Stimulated activated CD8-positive, alpha-beta memory T cell treated with anti-CD3 and anti-CD28 coated beads, Interleukin-2, amount 100 ng/mL, for 1 hour (primary cell): ENCODE measurements at regions not wholly inside any gene's neighbourhood (a gene's known extent, or its start where the extent isn't known, plus 50 kb on each side); places are given as distances from the start of the nearest gene placed in this dataset.
"Not testable (repeated sequence)": the region's sequence is repeated elsewhere in the genome, so short reads cannot be mapped to it uniquely, and the experiment has no call there.

ENCODE experiments used
- DNase-seq, 2 donors: peaks; one replicate each; pipeline ENCODE4 v3.0.0-alpha.2; 2020; ENCODE audit warnings: low read depth in 2 of 2

DNA sequence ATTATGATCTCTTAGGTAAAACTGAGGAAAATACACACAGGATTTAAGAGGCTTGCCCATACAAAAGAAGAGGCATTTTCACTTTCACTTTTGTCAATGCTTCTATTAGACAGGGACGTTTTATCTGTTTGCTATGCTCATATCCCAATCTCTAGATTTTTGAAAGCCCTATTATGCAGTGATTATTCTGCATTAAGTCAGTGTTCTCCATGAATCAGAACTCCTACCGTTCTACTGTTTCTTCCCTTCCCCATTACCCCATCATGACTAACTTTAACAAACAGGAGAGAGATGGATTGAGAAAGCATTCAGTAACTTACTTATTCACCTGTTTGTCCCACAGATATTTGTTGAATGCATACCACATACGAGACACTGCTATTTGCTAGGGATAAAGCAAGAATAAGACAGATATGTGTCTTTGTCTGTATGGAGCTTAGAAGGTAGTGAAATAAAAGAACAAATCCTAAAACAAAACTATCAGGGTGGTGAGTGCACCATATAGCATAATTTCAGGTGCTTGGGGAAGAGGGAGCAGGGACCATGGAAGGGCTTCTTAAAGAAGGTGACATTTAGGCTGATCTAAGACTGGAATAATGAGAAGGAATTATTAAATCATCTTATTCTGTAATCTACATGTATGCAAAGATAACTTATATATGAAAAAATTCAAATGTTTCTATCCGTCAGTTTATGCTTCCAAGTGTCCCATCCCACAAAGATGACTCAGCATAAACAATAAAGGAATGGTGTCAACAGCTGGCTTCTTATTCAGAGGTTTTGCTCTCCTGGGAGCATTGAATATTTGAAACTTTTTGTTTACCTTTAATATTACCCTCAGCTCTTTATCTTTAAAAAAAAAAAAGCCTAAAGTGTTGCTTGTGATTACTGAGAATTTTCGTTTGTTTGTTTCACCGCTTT lies 328.1 kb downstream of the HINT1 start:
- DNase-seq, result no peak

DNA sequence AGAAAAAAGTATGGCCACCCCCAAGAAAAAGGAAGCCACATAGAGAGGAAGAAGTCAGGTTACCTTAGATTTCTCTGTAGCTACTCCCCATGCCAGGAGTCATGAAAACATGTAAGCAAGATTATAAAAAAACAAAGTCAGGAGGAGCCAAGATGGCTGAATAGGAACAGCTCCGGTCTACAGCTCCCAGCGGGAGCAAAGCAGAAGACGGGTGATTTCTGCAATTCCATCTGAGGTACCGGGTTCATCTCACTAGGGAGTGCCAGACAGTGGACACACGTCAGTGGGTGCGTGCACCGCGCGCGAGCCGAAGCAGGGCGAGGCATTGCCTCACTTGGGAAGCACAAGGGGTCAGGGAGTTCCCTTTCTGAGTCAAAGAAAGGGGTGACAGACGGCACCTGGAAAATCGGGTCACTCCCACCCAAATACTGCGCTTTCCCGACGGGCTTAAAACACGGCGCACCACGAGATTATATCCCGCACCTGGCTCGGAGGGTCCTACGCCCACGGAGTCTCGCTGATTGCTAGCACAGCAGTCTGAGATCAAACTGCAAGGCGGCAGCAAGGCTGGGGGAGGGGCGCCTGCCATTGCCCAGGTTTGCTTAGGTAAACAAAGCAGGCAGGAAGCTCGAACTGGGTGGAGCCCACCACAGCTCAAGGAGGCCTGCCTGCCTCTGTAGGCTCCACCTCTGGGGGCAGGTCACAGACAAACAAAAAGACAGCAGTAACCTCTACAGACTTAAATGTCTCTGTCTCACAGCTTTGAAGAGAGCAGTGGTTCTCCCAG lies 347.3 kb downstream of the HINT1 start:
- not testable (repeated sequence) for DNase-seq

DNA sequence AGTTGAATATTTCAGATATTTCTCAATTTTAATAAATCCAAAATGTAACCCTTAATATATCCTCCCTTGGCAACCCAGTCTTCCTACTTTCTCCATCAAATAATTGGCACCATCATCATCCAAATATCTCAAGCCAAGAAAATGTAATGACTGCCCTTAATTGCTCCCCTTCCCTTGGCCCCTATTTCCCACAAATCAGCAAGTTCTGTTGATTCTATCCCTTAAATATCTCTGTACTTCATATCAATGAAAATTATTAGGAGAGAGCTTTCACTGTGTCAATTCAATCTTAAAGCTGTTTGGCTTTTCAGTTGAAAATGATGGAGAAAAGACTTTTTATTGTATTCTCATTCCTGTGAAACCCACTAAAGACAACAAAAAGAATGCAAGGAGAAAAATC lies 349.8 kb downstream of the HINT1 start:
- no peak for DNase-seq

DNA sequence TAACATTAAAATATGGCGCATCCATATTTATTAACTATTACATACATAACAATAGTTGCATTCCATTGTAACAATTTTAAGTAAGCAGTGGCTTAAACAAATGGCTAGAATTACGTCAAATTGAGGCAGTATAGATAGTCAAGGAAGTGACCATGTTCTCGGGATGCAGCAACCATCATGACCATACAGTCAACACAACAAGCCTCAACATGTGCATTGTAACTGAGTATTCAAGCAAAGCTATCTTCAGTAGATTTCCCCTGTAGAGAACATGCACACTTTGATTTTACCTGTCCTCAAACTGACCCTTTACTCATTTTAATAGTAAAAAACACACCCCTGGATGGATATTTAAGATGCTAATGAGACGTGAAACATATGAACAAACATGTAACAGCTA lies 356.4 kb downstream of the HINT1 start:
- DNase-seq, result no peak

DNA sequence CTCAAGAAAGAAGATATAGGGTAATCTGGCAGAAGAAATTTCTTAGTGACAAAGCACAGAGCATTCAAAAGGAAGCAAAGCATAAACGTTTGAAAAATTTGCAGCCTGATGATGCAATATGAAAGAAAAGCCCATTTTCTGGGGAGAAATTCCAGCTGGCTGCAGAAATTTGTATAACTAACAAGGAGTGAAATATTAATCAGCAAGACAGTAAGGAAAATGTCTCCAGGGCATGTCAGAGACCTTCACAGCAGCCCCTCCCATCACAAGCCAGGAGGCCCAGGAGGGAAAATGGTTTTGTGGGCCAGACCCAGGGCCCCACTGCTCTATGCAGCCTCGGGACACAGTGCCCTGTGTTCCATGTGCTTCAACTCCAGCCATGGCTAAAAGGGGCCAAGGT lies 359.4 kb downstream of the HINT1 start:
- DNase-seq, result no peak

DNA sequence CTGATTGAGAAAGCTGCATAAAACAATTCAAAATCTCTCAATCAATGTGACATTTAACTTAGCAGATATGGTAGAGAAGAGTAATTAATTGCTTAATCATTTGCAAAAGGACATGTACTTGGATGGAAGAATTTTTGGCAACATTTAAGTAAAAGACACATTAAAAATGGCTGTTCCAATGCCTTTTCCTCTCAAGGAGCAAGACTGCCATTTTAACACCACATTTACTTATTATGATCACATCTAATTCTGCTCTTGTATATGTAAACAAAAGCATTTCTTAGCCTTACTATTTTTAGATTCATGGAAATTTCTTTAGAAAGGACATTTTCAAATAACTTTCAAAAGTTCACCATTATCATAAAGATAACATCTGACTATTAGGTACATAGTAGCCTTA lies 360.0 kb downstream of the HINT1 start:
- no peak for DNase-seq

DNA sequence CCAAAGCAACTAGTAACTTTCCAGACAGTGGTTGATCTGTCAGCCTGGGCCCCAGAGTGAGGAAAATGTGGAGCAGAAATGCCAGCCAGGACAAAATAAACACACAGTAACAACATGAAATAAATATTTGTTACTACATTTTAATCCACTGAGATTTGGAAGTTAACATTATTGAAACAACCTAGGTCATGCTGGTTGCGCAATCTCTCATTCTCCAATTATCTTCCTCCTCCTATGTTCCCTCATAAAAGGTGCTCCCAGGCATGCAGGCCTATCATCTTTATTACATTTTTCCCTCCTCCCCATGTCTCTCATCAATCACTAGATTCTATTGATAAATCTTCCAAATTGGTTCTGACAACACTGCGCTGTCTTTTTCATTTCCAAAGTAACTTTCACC lies 363.1 kb downstream of the HINT1 start:
- DNase-seq, result no peak

DNA sequence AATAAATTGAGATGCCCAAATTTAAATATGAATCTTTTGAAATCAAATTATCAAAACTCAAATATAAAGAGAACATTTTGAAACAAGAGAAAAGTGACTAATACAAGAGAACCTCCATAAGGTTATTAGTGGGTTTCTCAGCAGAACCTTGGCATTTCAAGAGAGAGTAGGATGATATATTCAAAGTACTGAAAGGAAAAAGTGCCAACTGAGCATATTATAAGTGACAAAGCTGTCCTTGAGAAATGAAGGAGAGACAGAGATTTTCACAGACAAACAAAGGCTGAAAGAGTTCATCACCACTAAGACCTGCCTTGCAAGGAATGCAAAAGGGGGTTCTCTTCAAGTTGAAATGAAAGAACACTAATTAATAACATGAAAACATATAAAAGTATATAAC lies 366.0 kb downstream of the HINT1 start:
- DNase-seq, result no peak

DNA sequence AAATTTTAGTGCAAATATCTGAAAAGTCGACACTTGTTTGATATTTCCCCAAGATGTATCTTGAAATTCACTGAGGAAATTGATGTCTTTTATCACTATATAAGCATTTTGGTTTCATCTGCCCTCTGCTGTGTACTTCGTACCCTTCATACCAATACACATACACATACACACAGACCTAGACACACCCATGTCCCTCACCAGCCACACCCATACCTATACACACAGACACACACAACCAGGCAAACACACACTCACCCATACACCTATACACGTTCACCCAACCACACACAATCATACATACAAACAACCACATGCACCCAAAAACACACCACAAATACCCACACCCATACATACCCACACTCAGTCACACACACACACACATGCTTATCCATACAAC lies 367.8 kb downstream of the HINT1 start:
- no peak for DNase-seq

DNA sequence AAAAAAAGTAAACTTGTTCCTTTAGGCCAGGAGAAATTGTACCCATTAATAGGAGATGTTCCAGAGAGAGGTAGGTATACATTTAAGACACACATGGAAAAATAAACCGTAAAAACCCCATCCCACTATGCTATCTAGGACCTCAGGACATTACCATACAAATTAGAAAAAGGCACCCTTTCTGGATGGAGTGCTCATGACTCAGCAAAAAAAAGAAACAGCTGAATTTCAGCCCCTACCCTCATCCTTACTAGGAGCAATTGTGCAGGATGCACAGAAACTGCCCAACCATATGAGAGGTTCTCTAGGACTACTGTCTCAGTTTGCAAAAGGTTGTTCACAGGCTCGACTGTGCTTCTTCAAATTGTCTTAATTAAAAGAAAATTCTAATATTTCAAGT lies 368.2 kb downstream of the HINT1 start:
- no peak for DNase-seq

DNA sequence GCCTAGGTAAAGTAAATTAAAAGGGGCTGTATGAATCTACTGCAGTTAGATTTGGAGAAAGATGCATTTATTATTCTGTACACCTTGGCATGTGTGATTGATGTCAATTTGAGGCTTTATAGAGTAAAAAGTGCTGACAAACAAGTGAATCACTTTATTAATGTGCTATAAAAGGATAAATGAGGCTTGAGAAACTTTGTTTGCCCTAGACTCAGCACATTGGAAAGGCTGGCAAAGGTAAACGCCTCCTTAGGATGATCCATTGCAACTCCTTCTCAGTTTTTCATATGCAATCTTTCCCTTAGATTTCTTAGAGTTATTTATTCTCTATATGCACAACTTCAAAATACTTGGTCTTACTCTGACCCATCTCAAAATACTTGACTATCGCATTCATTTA lies 369.0 kb downstream of the HINT1 start:
- DNase-seq, result no peak

DNA sequence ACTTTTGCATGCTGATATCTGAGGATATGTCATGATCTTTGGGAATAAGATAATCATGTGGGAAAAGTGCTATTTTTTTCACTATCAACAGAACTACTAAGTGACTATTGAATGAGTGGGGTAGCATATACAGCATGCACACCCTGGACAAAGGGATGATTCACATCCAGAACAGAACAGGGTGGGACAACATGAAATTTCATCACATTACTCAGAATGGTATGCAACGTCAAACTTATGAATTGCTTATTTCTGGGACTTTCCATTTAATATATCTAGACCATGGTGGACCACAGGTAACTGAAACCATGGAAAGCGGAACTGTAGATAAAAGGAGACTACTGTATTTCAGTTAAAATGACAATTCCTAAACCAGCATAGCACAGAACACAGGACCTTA lies 370.0 kb downstream of the HINT1 start:
- no peak for DNase-seq

DNA sequence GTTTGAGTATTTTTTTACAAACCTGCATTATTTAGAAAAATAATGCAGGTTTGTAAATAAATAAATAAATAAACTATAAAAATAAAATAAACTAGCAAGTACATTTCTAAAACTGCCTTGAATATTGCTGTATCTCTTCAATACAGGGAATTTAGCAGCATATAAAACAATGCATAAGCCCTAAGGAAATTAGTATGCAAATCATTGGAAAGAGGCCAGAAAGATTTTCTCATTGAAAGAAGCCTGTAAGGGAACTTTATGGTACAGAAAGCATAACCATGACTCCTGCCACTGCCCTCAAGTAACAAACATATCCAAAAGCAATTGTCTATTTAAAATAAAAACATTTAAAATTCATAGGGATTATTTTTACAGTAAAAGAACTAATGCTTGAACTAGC lies 387.3 kb downstream of the HINT1 start:
- no peak for DNase-seq

DNA sequence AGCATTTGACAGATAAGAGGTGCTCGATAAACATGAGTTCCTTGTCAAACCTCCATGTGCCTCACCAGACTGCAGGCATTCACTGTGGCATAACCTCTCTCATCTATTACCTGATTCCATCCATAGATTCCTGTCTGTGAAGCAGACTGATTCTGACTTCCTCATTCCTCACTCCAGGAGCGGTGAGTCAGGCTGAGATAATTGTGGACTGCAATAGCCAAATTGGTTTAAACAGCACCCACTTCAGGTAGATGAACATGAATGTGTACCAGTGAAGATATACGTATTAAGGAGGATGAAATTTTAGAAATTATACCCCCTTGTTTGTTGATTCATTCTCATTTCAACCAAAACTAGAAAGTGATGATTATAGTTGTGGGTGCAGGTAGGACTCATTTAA lies 391.2 kb downstream of the HINT1 start:
- no peak for DNase-seq

DNA sequence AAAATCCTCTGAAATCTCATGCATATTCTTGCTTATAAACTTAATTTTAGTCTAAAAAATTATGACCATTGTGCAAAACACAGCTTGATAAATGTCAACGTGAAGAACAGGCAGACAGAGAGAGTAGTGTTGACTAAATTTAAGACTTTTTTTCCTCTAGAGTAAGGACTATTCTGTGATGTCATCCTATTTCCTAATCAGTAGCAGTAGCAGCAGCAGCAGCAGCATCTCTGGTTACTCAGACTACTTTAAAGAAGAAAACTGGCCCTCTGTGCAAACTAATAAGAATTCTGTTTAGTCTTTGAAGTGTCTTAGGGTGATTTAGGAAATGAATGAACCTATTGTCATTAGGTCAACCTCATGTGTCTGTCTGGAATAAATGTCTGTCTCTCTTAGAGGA lies 403.0 kb downstream of the HINT1 start:
- DNase-seq, result no peak

DNA sequence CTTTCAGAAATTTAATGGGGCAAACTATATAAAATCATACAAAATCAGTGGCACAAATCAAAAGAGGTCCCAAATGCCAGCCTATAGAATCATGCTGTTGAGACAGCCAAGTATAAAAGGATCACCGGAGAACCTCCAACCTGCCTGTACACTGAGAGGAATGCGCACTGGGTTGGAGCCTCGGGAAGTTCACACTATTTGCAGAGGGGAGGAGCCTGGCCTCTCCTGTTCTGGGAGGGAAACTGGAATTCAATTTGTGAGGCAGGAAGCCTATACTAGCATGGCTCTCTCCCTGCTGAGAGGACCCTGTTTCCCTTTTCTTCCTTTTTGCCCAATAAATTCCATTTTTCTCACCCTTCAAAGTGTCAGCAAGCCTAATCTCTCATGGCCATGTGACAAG lies 406.0 kb downstream of the HINT1 start:
- no peak for DNase-seq

DNA sequence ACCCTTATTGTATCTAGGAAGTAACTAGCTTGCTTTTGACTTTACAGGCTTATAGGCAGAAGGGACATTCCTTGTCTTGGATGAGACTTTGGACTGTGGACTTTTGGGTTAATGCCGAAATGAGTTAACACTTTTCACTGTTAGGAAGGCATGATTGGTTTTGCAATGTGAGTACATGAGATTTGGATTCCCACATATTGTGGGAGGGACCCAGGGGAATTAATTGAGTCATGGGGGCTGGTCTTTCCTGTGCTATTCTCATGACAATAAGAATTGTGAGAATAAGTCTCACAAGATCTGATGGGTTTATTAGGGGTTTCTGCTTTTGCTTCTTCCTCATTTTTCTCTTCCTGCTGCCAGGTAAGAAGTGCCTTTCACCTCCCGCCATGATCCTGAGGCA lies 417.5 kb downstream of the HINT1 start:
- DNase-seq, result no peak

DNA sequence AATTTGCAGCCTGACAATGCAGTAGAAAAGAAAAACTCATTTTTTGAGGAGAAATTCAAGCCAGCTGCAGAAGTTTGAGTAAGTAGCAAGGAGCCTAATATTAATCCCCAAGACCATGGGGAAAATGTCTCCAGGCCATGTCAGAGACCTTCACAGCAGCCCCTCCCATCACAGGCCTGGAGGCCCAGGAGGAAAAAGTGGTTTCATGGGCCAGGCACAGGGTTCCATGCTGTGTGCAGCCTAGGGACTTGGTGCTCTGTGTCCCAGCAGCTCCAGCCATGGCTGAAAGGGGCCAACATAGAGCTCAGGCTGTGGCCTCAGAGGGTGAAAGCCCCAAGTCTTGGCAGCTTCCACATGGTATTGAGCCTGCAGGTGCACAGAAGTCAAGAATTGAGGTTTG lies 418.4 kb downstream of the HINT1 start:
- DNase-seq, result not testable (repeated sequence)

DNA sequence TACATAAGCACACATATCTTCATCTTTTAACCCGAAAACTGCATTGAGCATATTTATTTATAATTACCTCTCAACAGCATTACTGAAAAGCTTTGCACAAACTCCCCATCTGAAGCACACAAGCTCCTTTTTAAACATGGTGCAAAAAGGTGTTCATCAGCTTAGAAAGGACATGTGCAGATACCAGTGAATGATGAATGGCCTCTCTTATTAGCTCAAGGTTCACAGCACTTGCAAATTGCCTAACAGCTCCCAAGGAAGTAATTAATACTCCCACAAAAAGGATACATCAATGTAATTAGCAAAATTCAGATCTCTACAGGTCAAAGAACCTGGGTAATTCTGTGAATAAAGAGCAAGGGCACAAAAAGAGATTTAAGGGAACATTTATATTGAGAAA lies 422.0 kb downstream of the HINT1 start:
- no peak for DNase-seq

DNA sequence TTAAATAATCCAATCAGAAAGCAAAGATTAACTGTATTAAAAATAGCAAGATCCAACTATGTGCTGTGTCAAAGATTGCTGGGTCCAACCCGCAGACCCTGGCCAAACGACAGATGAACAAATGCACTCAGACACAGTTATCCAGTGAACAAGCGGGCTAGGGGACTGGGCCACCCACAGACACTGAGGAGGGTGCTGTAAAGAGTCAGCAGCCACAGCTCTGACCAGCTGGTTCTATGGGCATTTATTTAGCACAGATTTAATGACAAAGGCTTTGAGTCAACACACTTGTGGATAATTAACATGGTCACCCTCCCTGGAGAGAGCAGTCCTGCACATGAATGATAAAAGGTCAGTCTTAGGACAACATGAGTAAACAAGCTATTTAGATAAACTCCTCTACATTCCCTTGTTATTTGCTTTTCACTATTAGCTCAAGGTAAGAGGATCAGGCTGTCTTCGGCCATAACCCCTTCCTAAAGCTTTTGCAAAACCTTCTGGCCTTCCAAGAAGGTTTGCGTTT lies 424.9 kb downstream of the HINT1 start:
- DNase-seq, result no peak

DNA sequence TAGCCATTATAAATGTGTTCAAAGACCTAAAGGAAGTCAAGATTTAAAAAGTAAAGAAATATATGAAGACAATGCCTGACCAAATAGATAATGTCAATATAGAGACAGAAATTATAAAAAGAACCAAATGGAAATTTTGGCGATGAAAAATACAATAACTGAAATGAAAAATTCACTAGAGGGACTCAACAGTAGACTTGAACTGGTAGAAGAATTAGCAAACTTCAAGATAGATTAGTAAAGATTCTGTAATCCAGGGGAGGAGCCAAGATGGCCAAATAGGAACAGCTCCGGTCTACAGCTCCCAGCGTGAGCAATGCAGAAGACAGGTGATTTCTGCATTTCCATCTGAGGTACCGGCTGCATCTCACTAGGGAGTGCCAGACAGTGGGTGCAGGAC lies 433.2 kb downstream of the HINT1 start:
- DNase-seq, result no peak

DNA sequence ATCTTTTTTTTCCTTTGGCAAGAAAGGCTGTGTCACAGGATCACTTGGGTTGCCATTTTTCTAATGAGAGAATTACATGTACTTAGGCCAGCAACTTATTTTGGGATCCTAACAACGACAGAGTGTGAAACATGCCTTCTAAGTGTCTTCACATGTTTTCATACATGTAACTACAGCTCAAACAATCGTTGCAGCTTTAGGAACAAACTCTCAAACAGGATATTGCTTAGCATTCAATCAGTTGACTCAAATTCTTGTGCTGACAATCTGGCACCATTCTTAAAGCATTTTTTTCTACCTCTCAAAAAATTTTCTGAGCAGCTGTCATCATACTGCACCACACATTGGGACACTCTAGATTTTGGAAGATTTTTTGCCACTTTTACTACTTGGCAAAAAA lies 435.5 kb downstream of the HINT1 start:
- DNase-seq, result no peak

DNA sequence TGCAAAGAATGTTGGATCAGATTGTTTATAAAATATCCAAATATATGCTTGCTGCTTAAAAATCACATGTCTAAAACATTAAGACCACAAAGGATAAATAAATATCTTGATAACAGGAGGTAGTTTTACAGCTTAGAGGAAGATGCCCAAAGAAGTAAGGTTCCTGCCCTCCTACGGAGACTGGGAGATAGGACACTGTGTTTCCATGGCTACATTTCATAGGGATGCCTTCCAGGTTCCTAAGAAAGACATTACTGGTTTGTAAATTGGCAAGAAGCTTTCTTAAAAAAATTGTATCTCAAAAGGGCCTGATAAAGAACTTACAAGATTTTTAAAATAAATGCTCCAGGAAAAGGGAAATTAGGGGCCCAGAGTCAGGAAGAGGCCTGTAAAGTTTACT lies 437.2 kb downstream of the HINT1 start:
- DNase-seq, result no peak
